H9 (cell line): ENCODE measurements at regions not wholly inside any gene's neighbourhood (a gene's known extent, or its start where the extent isn't known, plus 50 kb on each side); places are given as distances from the start of the nearest gene placed in this dataset.

Source experiments
- DNase-seq: peaks from one replicate; pipeline ENCODE4 v3.0.0-alpha.2; 2017
- H2AFZ ChIP-seq: one replicate; pipeline ENCODE4 v1.6.1; 2013; ENCODE audit warnings: mild to moderate bottlenecking, low read length, control low read depth, moderate library complexity
- H2AK5ac ChIP-seq: 2 replicates; pipeline ENCODE4 v1.6.1; 2013; ENCODE audit warnings: low read length, control low read depth, mixed read lengths; ENCODE audit not compliant: insufficient read length
- H2BK120ac ChIP-seq: one replicate; pipeline ENCODE4 v1.6.1; 2013; ENCODE audit warnings: low read depth, mild to moderate bottlenecking, low read length, control low read depth, inconsistent platforms; ENCODE audit not compliant: poor library complexity, severe bottlenecking
- H2BK12ac ChIP-seq: 2 replicates; pipeline ENCODE4 v1.6.1; 2013; ENCODE audit warnings: low read length, control low read depth, mixed read lengths, low read depth; ENCODE audit not compliant: insufficient read length
- H2BK15ac ChIP-seq: 2 replicates; pipeline ENCODE4 v1.6.1; 2013; ENCODE audit warnings: low read depth, low read length, control low read depth
- H2BK20ac ChIP-seq: one replicate; pipeline ENCODE4 v1.6.1; 2013; ENCODE audit warnings: low read depth, mild to moderate bottlenecking, low read length, control low read depth, inconsistent platforms; ENCODE audit not compliant: poor library complexity, severe bottlenecking
- H2BK5ac ChIP-seq: 2 replicates; pipeline ENCODE4 v1.6.1; 2013; ENCODE audit warnings: low read length, control low read depth, mixed read lengths; ENCODE audit not compliant: insufficient read length
- H3K14ac ChIP-seq: 2 replicates; pipeline ENCODE4 v1.6.1; 2013; ENCODE audit warnings: low read length, control low read depth; ENCODE audit not compliant: insufficient read depth
- H3K18ac ChIP-seq: 2 replicates; pipeline ENCODE4 v1.6.1; 2013; ENCODE audit warnings: low read depth, mild to moderate bottlenecking, mixed read lengths, low read length, control low read depth; ENCODE audit not compliant: insufficient read length
- H3K23ac ChIP-seq: 2 replicates; pipeline ENCODE4 v1.6.1; 2013; ENCODE audit warnings: low read length, control low read depth, mixed read lengths, low read depth; ENCODE audit not compliant: insufficient read length
- H3K23me2 ChIP-seq: 2 replicates; pipeline ENCODE4 v1.6.1; 2013; ENCODE audit warnings: low read depth, mild to moderate bottlenecking, mixed read lengths, low read length, control low read depth; ENCODE audit not compliant: insufficient read length, poor library complexity, severe bottlenecking
- H3K27ac ChIP-seq: 2 replicates; pipeline ENCODE4 v1.5.1; 2013; ENCODE audit warnings: low read length, control low read depth, mixed read lengths, low read depth; ENCODE audit not compliant: insufficient read length
- H3K27me3 ChIP-seq: 2 replicates; pipeline ENCODE4 v1.6.1; 2013; ENCODE audit warnings: low read length, control low read depth, inconsistent platforms; ENCODE audit not compliant: insufficient read depth
- H3K4ac ChIP-seq: 2 replicates; pipeline ENCODE4 v1.6.1; 2013; ENCODE audit warnings: low read depth, mild to moderate bottlenecking, control low read depth, inconsistent platforms, low read length, moderate library complexity
- H3K4me1 ChIP-seq: 2 replicates; pipeline ENCODE4 v1.6.1; 2013; ENCODE audit warnings: low read length, control low read depth, inconsistent platforms; ENCODE audit not compliant: insufficient read depth
- H3K4me2 ChIP-seq: 2 replicates; pipeline ENCODE4 v1.6.1; 2013; ENCODE audit warnings: low read length, control low read depth, mixed read lengths; ENCODE audit not compliant: insufficient read length, insufficient read depth
- H3K56ac ChIP-seq: 2 replicates; pipeline ENCODE4 v1.6.1; 2013; ENCODE audit warnings: low read depth, mild to moderate bottlenecking, mixed read lengths, low read length, control low read depth; ENCODE audit not compliant: insufficient read length
- H3K79me1 ChIP-seq: 2 replicates; pipeline ENCODE4 v1.6.1; 2013; ENCODE audit warnings: low read depth, mild to moderate bottlenecking, moderate library complexity, low read length, control low read depth, inconsistent platforms; ENCODE audit not compliant: insufficient read depth, poor library complexity, severe bottlenecking
- H3K79me2 ChIP-seq: 2 replicates; pipeline ENCODE4 v1.6.1; 2013; ENCODE audit warnings: low read length, control low read depth, inconsistent platforms; ENCODE audit not compliant: insufficient read depth
- H3K9ac ChIP-seq: 2 replicates; pipeline ENCODE4 v1.6.1; 2013; ENCODE audit warnings: low read length, control low read depth, mixed read lengths; ENCODE audit not compliant: insufficient read length; ENCODE audit errors: extremely low read depth
- H3K9me3 ChIP-seq: one replicate; pipeline ENCODE4 v1.6.1; 2013; ENCODE audit warnings: low read depth, low read length, inconsistent platforms; ENCODE audit not compliant: control insufficient read depth
- H3T11ph ChIP-seq: one replicate; pipeline ENCODE4 v1.6.1; 2013; ENCODE audit warnings: mild to moderate bottlenecking, low read length, control low read depth, inconsistent platforms
- H4K20me1 ChIP-seq: one replicate; pipeline ENCODE4 v1.6.1; 2013; ENCODE audit not compliant: control insufficient read depth, insufficient read length, insufficient read depth
- H4K5ac ChIP-seq: 2 replicates; pipeline ENCODE4 v1.6.1; 2013; ENCODE audit warnings: low read depth, mild to moderate bottlenecking, mixed read lengths, low read length, control low read depth; ENCODE audit not compliant: insufficient read length
- H4K8ac ChIP-seq: replicated peaks from 2 replicates; pipeline ENCODE4 v1.6.1; 2013; ENCODE audit warnings: low read length, control low read depth, mixed read lengths, low read depth; ENCODE audit not compliant: insufficient read length
- H4K91ac ChIP-seq: 2 replicates; pipeline ENCODE4 v1.6.1; 2013; ENCODE audit warnings: low read depth, mild to moderate bottlenecking, moderate library complexity, mixed read lengths, low read length, control low read depth; ENCODE audit not compliant: insufficient read length
- H3K27ac Mint-ChIP-seq, 3 experiments: 2 replicates in 2 of 3; 3 replicates in 1 of 3; pipeline ENCODE4 v1.8.0; 2020 to 2021; ENCODE audit warnings: mixed read lengths in 3 of 3, mild to moderate bottlenecking in 1 of 3, moderate library complexity in 1 of 3
- H3K27me3 Mint-ChIP-seq: 2 replicates; pipeline ENCODE4 v1.8.0; 2021; ENCODE audit warnings: low read depth, mild to moderate bottlenecking, moderate library complexity, mixed read lengths
- H3K36me3 Mint-ChIP-seq, 3 experiments: 2 replicates in 2 of 3; 3 replicates in 1 of 3; pipeline ENCODE4 v1.8.0; 2020 to 2021; ENCODE audit warnings: low read depth in 3 of 3, mixed read lengths in 3 of 3; ENCODE audit not compliant: insufficient read depth in 1 of 3
- H3K4me1 Mint-ChIP-seq, 2 experiments: 2 replicates each; pipeline ENCODE4 v1.8.0; 2020; ENCODE audit warnings: mixed read lengths in 2 of 2
- H3K4me3 Mint-ChIP-seq, 2 experiments: 2 replicates in 1 of 2; 3 replicates in 1 of 2; pipeline ENCODE4 v1.8.0; 2020 to 2021; ENCODE audit warnings: mild to moderate bottlenecking in 2 of 2, mixed read lengths in 2 of 2, moderate library complexity in 1 of 2
- H3K9me3 Mint-ChIP-seq, 2 experiments: 2 replicates in 1 of 2; 3 replicates in 1 of 2; pipeline ENCODE4 v1.8.0; 2020; ENCODE audit warnings: mild to moderate bottlenecking in 2 of 2, mixed read lengths in 2 of 2, moderate library complexity in 1 of 2
- CTCF ChIP-seq: fragments of 200-600 bp; sonication (generic); conservative IDR thresholded peaks from 3 replicates; pipeline ENCODE4 v1.8.0; 2021; ENCODE audit warnings: antibody characterized with exemption, mild to moderate bottlenecking
- WGBS: extraction: QIAGEN DNeasy Blood & Tissue Kit; methylation state at CpG from one replicate; pipeline ENCODE4 v1.1.7; 2013; ENCODE audit warnings: missing lambda C conversion rate, low lambda C conversion rate, mixed read lengths; ENCODE audit not compliant: insufficient read length; ENCODE audit errors: extremely low coverage; 5-methylcytosine and 5-hydroxymethylcytosine counted together

GRCh38 chr2:128790541-128791001, 471.9 kb upstream of the HS6ST1 start:
- H3K36me3 Mint-ChIP-seq, result peaks cover 0 to 5% (median 0%) of the 10 kb centered on the region in 3 experiments; a peak in 2 of 7 replicates
- no peak overlapping the region; a peak in 1 of 7 replicates for H3K27ac Mint-ChIP-seq

More at GRCh38 chr2:128790541-128791001, 471.9 kb upstream of the HS6ST1 start:
- H3K9me3 ChIP-seq, result no peaks in the 10 kb centered on the region
- no peak overlapping the region for H2AFZ ChIP-seq
- no peak overlapping the region for H4K8ac ChIP-seq
- no peak overlapping the region for H3K18ac ChIP-seq
- no CpG with 5 or more reads among the region's 14 CpGs for WGBS
- H3K9ac ChIP-seq, result no peak overlapping the region
- no peak overlapping the region for H3K56ac ChIP-seq
- H2AK5ac ChIP-seq, result no peak overlapping the region
- no peaks in the 10 kb centered on the region for H4K20me1 ChIP-seq
- no peaks in the 10 kb centered on the region; the same call in 1 of the 2 replicates for H3K4me1 ChIP-seq
- no peak overlapping the region for H3K4ac ChIP-seq
- H2BK120ac ChIP-seq, result no peak overlapping the region
- no peak overlapping the region for H4K5ac ChIP-seq
- H3K4me1 Mint-ChIP-seq, result peaks cover 17 to 26% of the 10 kb centered on the region in 2 experiments
- no peak overlapping the region for H2BK20ac ChIP-seq
- no peak overlapping the region for H3K27ac ChIP-seq
- H2BK5ac ChIP-seq, result no peak overlapping the region
- H2BK12ac ChIP-seq, result no peak overlapping the region
- H3K23ac ChIP-seq, result no peak overlapping the region
- H3K27me3 Mint-ChIP-seq, result no peaks in the 10 kb centered on the region
- no peaks in the 10 kb centered on the region for H3K79me1 ChIP-seq
- no peak for TF ChIP-seq CTCF
- no peak overlapping the region for H3T11ph ChIP-seq
- DNase-seq, result peak; percentile 14
- no peaks in the 10 kb centered on the region for H3K79me2 ChIP-seq
- peaks cover 7 to 9% of the 10 kb centered on the region in 2 experiments; a peak in 3 of 5 replicates for H3K9me3 Mint-ChIP-seq
- H3K14ac ChIP-seq, result no peak overlapping the region
- no peak overlapping the region for H3K4me3 Mint-ChIP-seq
- H4K91ac ChIP-seq, result no peak overlapping the region
- no peaks in the 10 kb centered on the region for H3K27me3 ChIP-seq
- H3K4me2 ChIP-seq, result no peak overlapping the region
- no peak overlapping the region for H2BK15ac ChIP-seq
- H3K23me2 ChIP-seq, result no peaks in the 10 kb centered on the region
